PC-9 (cell line): ENCODE measurements at regions not wholly inside any gene's neighbourhood (a gene's known extent, or its start where the extent isn't known, plus 50 kb on each side); places are given as distances from the start of the nearest gene placed in this dataset.

Source experiments
- BruUV-seq: library from RNA; stranded (reverse); fragments of 400-500 nt; replicated peaks from 2 replicates; lab custom pipeline; 2021; lab: Mats Ljungman, UMichigan
- CTCF ChIA-PET: fragments of 300-600 bp; sonication (Branson Sonifier 250); formaldehyde crosslinking; loops from one replicate; lab custom pipeline; 2022; ENCODE audit warnings: antibody characterized with exemption; lab: Charles Lee
- POLR2A ChIA-PET: fragments of 300-600 bp; sonication (Branson Sonifier 250); formaldehyde crosslinking; loops from one replicate; lab custom pipeline; 2022; ENCODE audit warnings: antibody characterized with exemption; ENCODE audit not compliant: unreplicated experiment; lab: Charles Lee
- DNase-seq, 2 experiments: peaks; one replicate each; pipeline versions ENCODE4 v3.0.0 to v3.0.0-alpha.2; 2015 to 2022; ENCODE audit warnings: mixed read lengths in 1 of 2
- H2AFZ ChIP-seq: fragments of 200-600 bp; sonication (generic); 2 replicates; pipeline ENCODE4 v1.8.1; 2017; ENCODE audit warnings: antibody characterized with exemption
- H3F3A ChIP-seq: fragments of 200-600 bp; sonication (generic); 2 replicates; pipeline ENCODE4 v1.8.1; 2017; ENCODE audit warnings: antibody characterized with exemption, mild to moderate bottlenecking, low read depth; ENCODE audit not compliant: insufficient read depth
- H3K27ac ChIP-seq: fragments of 200-600 bp; sonication (generic); 2 replicates; pipeline ENCODE4 v1.6.1; 2016; ENCODE audit warnings: mixed run types
- H3K27me3 ChIP-seq: fragments of 200-600 bp; sonication (generic); 2 replicates; pipeline ENCODE4 v1.6.1; 2016; ENCODE audit warnings: low read depth, mixed run types; ENCODE audit not compliant: insufficient read depth
- H3K36me3 ChIP-seq: fragments of 200-600 bp; sonication (generic); 2 replicates; pipeline ENCODE4 v1.6.1; 2016; ENCODE audit warnings: low read depth, mixed run types
- H3K4me1 ChIP-seq: fragments of 200-600 bp; sonication (generic); replicated peaks from 2 replicates; pipeline ENCODE4 v1.6.1; 2016; ENCODE audit warnings: mixed run types; ENCODE audit not compliant: insufficient read depth
- H3K4me2 ChIP-seq: fragments of 200-600 bp; sonication (generic); 2 replicates; pipeline ENCODE4 v1.6.1; 2017; ENCODE audit warnings: mixed run types
- H3K4me3 ChIP-seq: fragments of 200-600 bp; sonication (generic); 2 replicates; pipeline ENCODE4 v1.6.1; 2016; ENCODE audit warnings: mixed run types
- H3K79me2 ChIP-seq: fragments of 200-600 bp; sonication (generic); 2 replicates; pipeline ENCODE4 v1.6.1; 2017; ENCODE audit warnings: low read depth, mixed run types
- H3K9me2 ChIP-seq: fragments of 200-600 bp; sonication (generic); 2 replicates; pipeline ENCODE4 v1.8.1; 2017; ENCODE audit warnings: mild to moderate bottlenecking; ENCODE audit not compliant: insufficient read depth
- H3K9me3 ChIP-seq: fragments of 200-600 bp; sonication (generic); 2 replicates; pipeline ENCODE4 v1.8.1; 2016; ENCODE audit warnings: low read depth; ENCODE audit not compliant: insufficient read depth
- H4K20me1 ChIP-seq: fragments of 200-600 bp; sonication (generic); 2 replicates; pipeline ENCODE4 v1.8.1; 2017; ENCODE audit not compliant: insufficient read depth
- CTCF ChIP-seq: fragments of 200-600 bp; sonication (generic); conservative IDR thresholded peaks from 2 replicates; pipeline ENCODE4 v1.6.1; 2017; ENCODE audit warnings: mixed run types, antibody characterized with exemption, mild to moderate bottlenecking, moderate library complexity
- EZH2 ChIP-seq: fragments of 200-600 bp; sonication (generic); IDR thresholded peaks from 2 replicates; pipeline ENCODE4 v1.8.0; 2017; ENCODE audit warnings: antibody characterized with exemption, low read depth
- intact Hi-C: fragments of 100-400 bp; cut with micrococcal nuclease; formaldehyde crosslinking; loops from one replicate; pipeline ENCODE4 v1.10.0; 2022; ENCODE audit not compliant: unreplicated experiment

GRCh38 chr9:115877852-115878438 is 275.6 kb upstream of the PAPPA start:
- H3K27ac ChIP-seq, result no peak overlapping the region
- CTCF ChIA-PET, result no interaction called here
- intact Hi-C loops, result no loop called here
- H3K9me2 ChIP-seq, result no peaks in the 10 kb centered on the region
- no peak for DNase-seq
- no TSS peak for BruUV-seq
- H3K27me3 ChIP-seq, result no peaks in the 10 kb centered on the region
- TF ChIP-seq EZH2 (no peak), CTCF (no peak)
- H2AFZ ChIP-seq, result no peak overlapping the region
- H4K20me1 ChIP-seq, result no peaks in the 10 kb centered on the region
- no peaks in the 10 kb centered on the region for H3F3A ChIP-seq
- POLR2A ChIA-PET, result no interaction called here
- no peak overlapping the region for H3K4me2 ChIP-seq
- no peaks in the 10 kb centered on the region for H3K36me3 ChIP-seq
- H3K79me2 ChIP-seq, result no peaks in the 10 kb centered on the region
- H3K4me1 ChIP-seq, result no peaks in the 10 kb centered on the region
- H3K9me3 ChIP-seq, result no peaks in the 10 kb centered on the region
- H3K4me3 ChIP-seq, result no peak overlapping the region

- Histone ChIP-seq H4K20me1 (no peaks in the 10 kb centered on the region), H2AFZ (no peak overlapping the region), H3K9me3 (no peaks in the 10 kb centered on the region), H3K27me3 (no peaks in the 10 kb centered on the region), H3K4me1 (no peaks in the 10 kb centered on the region), H3K27ac (no peak overlapping the region), H3K9me2 (no peaks in the 10 kb centered on the region), H3F3A (no peaks in the 10 kb centered on the region), H3K4me3 (no peak overlapping the region), H3K4me2 (no peak overlapping the region), H3K36me3 (no peaks in the 10 kb centered on the region), H3K79me2 (no peaks in the 10 kb centered on the region)
- ChIA-PET CTCF (no interaction called here), POLR2A (no interaction called here)
- no TSS peak for BruUV-seq
- intact Hi-C loops, result no loop called here
- DNase-seq, result no peak
- TF ChIP-seq EZH2, result no peak
- no peak for TF ChIP-seq CTCF
These were observed 274.1 kb upstream of the PAPPA start for GRCh38 chr9:115879451-115879850.

- H3K79me2 ChIP-seq, result no peaks in the 10 kb centered on the region
- POLR2A ChIA-PET, result no interaction called here
- BruUV-seq, result no TSS peak
These were observed 273.2 kb upstream of the PAPPA start for GRCh38 chr9:115880221-115880885.

More at GRCh38 chr9:115880221-115880885, 273.2 kb upstream of the PAPPA start:
- Histone ChIP-seq H3K4me1 (no peaks in the 10 kb centered on the region), H3K27me3 (no peaks in the 10 kb centered on the region), H2AFZ (no peak overlapping the region), H4K20me1 (no peaks in the 10 kb centered on the region), H3K9me3 (no peaks in the 10 kb centered on the region), H3F3A (no peaks in the 10 kb centered on the region), H3K36me3 (no peaks in the 10 kb centered on the region), H3K9me2 (no peaks in the 10 kb centered on the region), H3K4me2 (no peak overlapping the region), H3K4me3 (no peak overlapping the region), H3K27ac (no peak overlapping the region)
- CTCF ChIA-PET, result interaction anchor here (0.8 to 0.9 kb wide), 2 partner anchors 285 to 286 kb away, joined by 3 to 12 read pairs; no protein-coding TSS in a partner anchor
- intact Hi-C loops, result loop anchor here (5.0 kb wide), 3 partner anchors 232 to 612 kb away; no protein-coding TSS in a partner anchor
- no peak for DNase-seq
- no peak for TF ChIP-seq CTCF
- no peak for TF ChIP-seq EZH2
